Fibroblast of the aortic adventitia (primary cell): ENCODE measurements at regions not wholly inside any gene's neighbourhood (a gene's known extent, or its start where the extent isn't known, plus 50 kb on each side); places are given as distances from the start of the nearest gene placed in this dataset.

ENCODE experiments used
- DNase-seq: peaks from one replicate; pipeline ENCODE4 v3.0.0-alpha.2; 2010; ENCODE audit warnings: low read depth
- H3K4me3 ChIP-seq: 2 replicates; pipeline ENCODE4 v1.5.1; 2011; ENCODE audit warnings: low read depth, mild to moderate bottlenecking, control low read depth, low read length, moderate library complexity
- CTCF ChIP-seq: IDR thresholded peaks from 2 replicates; pipeline ENCODE4 v1.5.1; 2011; ENCODE audit warnings: mild to moderate bottlenecking, low read length, control low read depth, inconsistent platforms; ENCODE audit not compliant: insufficient read depth

GRCh38 chr5:24272741-24273140 lies 372.0 kb downstream of the CDH10 start:
- no peak overlapping the region for H3K4me3 ChIP-seq
- DNase-seq = no peak
- TF ChIP-seq CTCF = no peak

DNA sequence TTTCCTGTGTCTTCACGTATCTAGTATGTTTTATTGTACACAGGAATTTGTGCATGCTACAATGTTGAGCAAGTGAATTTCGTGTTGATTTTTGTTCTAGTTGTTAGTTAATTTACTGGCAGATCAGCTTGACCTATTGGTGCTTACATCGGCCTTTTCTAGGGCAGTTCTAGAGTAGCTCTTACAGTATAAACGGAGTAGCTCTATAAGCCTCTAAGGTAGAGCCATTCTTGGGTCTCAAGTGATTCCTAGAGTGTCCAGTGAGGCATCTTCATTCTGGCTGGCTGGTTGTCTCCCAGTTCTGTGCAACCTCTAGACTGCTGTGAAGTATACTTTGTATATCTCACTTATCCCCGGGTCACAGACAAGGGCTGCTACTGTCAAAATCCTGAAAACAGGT lies 364.6 kb downstream of the CDH10 start:
- no peak for DNase-seq
- no peak overlapping the region for H3K4me3 ChIP-seq
- TF ChIP-seq CTCF = no peak

GRCh38 chr5:24281818-24282217 lies 363.0 kb downstream of the CDH10 start:
- TF ChIP-seq CTCF = no peak
- no peak for DNase-seq

DNA sequence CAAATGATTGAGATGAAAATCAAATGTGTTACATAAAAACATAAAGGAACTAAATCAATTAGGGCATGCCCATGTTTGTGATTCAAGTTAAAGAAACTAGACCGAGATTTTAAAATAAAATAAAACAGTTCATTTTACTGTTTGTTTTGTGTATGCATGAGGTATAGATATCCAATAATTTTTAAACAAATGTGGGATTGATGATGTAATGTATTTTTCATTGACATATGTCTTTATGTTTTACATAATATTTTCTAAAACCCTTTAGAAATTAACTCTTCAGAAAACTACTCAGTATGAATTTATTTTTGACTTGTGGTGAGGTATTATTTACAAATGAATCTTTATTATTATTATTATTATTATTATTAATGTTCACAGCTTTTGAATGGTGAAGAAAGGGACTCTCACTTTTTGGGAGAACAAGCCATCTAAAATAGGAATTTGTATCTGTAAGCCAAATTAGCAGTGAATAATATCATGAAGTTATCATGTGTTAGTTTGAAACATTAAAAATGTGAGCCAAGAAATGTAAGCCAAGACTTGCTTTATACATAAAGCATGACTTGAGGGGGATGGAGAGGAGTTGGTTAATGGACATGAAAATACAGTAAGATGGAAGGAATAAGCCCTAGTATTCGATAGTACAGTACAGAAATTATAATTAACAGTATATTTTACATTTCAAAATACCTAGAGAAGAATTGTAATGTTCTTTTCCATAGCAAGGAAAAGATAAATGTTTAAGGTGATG lies 355.0 kb downstream of the CDH10 start:
- no peak for DNase-seq
- TF ChIP-seq CTCF = no peak
- H3K4me3 ChIP-seq = no peak overlapping the region

More at GRCh38 chr5:24281818-24282217, 363.0 kb downstream of the CDH10 start:
- no peak overlapping the region for H3K4me3 ChIP-seq

GRCh38 chr5:24290536-24290935 lies 354.2 kb downstream of the CDH10 start:
- no peak overlapping the region for H3K4me3 ChIP-seq
- no peak for TF ChIP-seq CTCF
- no peak for DNase-seq

- TF ChIP-seq CTCF = no peak
- H3K4me3 ChIP-seq = no peak overlapping the region
- no peak for DNase-seq
Measured at GRCh38 chr5:24291916-24292315, 352.9 kb downstream of the CDH10 start.

DNA sequence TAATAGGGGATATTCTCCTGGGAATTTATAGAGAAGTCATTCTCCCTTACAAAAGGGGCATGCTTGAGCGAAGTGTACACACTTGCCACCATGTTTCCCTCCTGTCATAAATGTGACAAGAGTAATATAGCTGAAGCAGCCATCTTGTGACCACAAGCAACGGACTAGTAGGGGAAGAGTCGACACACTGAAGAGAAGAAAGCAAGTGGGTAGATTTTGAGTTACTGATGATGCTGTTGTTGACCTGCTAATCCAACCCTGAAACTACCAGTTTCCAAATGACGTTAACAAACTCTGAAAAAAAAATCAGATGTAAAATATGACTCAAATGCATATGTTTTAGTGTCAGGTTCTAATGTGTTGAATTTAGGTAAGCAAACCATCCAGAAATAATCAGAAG lies 350.4 kb downstream of the CDH10 start:
- TF ChIP-seq CTCF = no peak
- DNase-seq = no peak
- no peak overlapping the region for H3K4me3 ChIP-seq
